GM20431 (cell line): ENCODE measurements at regions not wholly inside any gene's neighbourhood (a gene's known extent, or its start where the extent isn't known, plus 50 kb on each side); places are given as distances from the start of the nearest gene placed in this dataset.

Experiments used
- in situ Hi-C: fragments of 300-500 bp; cut with MseI, MboI; formaldehyde crosslinking; loops from one replicate; pipeline ENCODE4 v1.15.0; 2020; ENCODE audit warnings: low sequenced_read_pairs; ENCODE audit not compliant: unreplicated experiment

DNA sequence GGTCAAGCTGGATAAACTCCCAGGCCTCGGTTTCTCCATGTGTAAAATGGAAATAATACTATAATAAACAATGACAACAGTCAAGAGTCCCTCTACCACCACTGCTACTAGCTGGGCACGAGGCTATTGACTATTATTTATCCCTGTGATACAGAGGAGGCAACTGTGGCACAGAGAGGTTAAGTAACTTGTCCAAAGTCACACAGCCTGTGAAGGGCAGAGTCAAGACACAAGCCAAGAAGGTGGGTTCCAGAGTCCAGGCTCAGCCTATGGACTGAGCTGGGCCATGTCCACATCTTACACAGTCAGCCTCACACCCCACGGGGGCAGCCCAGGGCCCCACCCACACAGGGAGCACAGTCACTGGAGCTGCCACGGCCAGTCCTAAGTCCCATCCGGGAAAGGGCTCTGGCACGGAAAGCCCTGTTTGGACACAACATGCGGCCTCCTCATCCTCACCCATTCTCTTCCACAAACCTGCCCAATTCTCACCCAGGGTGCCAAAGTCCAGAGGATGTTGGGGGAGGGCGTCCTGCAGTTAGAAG, 384.0 kb downstream of the SHANK2 start:
- in situ Hi-C loops, result no loop called here

DNA sequence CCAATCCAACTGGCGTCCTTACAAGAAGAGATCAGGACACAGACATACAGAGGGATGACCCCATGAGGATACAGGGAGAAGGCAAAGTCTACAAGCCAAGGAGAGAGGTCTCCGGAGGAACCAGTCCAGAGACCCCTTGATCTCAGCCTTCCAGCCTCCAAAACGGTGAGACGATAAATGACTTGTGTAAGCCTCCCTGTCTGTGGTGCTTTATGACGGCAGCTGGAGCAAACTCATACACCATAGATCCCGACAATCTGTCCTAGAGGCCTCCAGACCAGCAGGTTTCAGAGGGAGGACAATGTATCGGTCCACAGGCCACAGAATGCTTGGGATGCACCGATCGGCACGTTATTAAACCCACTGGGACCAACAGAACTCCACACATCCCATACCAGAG, 383.3 kb downstream of the SHANK2 start:
- in situ Hi-C loops, result no loop called here

DNA sequence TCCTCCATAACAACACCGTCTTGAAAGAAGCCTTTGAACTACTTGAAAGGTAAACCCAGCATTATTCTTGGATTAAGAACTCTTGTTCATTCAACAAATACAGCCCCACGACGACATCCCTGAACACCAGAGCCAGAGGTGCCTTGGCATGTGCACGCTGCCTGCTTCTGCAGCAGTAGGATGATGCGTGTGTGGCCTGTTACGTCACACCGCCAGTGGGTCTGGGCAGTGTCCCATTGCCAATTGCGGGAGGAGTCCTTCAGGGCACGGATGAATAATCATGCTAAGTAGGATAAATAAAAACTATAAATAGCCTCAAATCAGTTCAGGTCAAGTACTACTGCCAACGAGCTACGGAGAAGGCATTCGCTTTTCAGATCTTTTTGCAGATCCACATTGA, 380.5 kb downstream of the SHANK2 start:
- in situ Hi-C loops, result no loop called here

DNA sequence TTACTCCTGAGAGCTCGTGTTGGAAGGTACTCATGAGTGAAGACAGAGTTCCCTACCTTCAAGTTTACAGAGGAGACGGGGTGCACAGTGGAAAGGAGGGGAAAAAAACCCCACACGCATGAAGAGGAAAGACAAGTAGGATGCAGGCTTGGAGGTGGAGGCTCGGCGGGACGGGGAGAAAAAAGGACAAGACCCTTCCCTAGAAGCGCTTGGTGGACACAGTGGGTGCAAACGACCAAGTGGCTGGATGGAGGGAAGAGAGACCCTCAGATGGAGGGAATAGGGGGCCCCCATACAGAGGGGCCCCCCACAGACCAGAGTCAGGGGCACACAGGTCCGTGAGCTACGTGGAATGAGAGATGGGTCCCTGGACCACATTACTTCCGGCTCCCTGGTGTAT, 380.1 kb downstream of the SHANK2 start:
- in situ Hi-C loops, result no loop called here

DNA sequence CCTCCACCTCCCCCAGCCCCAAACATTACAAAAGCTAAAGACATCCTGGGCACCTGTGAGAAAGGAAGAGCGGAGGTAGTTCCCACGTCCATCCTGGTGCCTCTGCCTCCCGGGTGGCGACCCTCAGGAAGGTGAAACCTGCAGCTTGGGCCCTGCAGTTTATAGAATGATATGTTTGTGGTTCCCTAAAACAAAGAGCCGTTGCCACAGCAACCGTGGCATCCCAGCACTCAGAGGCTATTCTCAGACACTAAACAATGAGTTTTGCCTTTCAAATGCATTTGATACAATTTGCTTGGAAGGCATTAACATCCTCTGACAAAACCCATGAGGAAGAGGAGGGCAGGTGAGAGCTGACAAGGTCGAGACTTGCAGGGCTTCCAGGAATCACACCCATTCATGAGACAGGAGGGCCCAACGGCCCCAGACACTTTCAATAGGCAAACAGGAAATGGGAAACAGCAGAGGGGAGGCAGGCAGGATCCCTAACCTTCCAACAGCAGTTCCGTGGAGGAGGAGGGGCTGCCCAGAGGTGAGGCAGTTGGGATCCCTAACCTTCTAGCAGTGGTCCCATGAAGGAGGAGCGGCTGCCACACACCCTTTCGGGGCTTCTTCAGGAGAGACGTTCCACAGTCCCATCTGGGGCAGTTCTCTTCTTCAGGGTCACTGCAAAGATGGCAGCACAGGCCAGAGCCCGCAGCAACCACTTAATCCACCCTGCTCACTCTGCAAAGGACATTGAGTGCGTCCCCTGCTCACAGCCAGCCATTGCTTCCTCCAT, 379.2 kb downstream of the SHANK2 start:
- in situ Hi-C loops, result no loop called here

DNA sequence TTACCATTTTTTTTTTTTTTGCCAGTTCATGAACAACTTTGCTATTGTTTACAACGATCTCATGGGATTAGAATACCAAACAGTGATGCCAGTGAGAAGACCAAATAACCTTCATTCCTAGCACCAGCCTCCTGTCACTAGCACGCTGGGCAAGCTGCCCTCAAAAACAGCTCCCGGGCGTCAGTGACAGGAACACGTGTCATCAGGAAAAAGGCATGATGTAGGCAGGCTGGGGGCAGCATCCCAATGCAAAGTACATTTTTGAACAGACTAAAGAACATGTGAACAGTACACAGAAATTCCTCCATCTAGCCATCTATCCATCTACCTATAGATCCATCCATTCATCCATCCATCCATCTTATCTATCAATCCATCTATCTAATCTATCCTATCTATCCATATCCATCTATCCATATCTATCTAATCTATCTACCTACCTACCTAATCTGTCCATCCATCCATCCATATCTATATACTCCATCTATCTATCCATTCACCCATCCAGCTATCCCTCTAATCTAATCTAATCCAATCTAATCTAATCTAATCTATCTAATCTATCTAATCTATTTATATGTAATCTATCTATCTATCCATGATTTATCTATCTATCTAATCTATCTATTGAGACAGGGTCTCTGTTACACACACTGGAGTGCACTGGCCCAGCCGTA, 378.5 kb downstream of the SHANK2 start:
- in situ Hi-C loops, result no loop called here

DNA sequence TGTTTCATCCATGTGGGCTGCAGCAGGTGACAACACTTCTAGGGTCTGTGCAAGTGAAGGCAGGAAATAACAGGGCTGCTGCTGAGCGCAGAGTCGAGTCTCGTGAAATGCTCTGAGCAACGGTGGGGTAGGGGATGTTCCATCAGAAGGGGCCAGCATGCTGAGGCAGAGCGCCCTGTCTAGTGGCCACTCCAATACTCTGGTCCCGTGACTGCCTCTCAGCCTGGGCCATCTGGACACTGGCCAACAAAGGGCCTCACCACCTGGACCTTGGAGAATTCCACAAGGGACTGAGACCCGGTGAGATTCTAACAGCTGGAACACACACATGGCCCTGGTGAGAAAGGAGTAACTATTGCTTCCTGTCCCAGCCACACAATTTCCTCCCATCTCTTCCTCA, 375.7 kb downstream of the SHANK2 start:
- in situ Hi-C loops, result no loop called here

DNA sequence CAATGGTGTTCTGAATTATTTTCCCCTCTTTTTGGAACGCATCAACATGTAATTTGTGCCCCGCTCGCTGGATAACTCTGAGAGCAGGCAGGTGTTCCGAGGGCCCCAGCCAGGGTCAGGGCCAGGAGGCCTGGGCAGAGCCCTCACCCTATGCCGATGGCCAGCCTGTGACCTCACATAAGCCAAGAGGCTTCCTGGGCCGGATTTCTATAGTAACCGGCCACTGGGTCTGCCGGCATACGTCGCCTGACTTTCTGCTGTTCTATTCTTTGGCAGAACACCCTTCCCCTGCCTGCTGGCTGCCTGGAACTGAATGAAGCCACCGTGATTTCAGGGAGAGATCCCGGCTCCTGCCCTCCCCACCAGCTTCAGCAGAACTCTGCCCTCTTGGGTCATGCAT, 375.2 kb downstream of the SHANK2 start:
- in situ Hi-C loops, result no loop called here

DNA sequence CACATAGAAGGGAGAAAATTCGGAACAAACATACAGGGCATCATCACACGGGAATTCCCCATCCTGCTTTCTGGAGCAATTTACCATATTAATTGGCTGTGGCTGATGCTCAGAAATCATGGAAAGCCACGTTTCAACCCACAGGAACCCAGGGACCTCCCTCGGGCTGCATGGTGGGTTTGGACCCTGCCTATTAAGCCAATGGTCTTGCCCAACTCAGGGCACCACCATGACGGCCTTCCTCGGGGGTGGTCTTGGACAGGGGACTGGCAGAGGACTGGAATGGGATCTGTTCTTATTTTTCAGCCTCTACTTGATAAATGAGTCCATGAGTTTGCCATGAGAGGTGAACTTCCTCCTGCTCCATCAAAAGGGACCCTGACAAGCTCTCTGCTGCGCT, 374.0 kb downstream of the SHANK2 start:
- in situ Hi-C loops, result no loop called here

DNA sequence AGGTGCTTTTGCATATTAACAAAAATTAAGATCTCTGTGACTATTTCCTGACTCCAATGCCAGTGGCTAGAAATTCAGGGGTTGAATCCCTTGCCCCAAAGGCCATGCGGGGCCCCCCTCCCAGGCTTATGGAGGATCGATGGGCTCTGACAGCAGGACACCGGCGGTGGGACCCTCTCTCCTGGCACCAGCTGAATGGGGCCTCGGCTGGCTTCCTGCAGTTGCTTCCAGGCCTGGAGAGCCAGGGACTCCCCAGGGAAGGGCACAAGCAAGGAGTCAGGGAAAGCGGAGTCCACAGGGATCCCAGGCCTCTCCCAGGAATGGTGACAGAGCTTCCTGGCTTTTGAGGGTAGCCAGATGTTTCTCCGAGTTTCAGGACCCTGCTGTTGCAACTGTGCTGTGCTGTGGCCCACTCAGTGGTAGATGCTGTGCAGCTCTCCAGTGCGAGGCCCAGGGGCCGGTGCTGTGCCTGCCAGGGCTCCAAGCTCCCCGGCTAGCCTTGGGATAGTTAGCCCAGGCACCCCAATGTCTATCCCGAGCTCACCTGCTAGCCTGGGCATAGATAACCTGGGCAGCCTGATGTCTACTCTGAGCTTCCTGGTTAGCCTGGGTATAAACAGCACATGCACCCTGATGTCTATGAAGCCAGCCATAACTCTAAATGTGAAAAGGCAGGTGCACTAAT, 372.6 kb downstream of the SHANK2 start:
- in situ Hi-C loops, result no loop called here

DNA sequence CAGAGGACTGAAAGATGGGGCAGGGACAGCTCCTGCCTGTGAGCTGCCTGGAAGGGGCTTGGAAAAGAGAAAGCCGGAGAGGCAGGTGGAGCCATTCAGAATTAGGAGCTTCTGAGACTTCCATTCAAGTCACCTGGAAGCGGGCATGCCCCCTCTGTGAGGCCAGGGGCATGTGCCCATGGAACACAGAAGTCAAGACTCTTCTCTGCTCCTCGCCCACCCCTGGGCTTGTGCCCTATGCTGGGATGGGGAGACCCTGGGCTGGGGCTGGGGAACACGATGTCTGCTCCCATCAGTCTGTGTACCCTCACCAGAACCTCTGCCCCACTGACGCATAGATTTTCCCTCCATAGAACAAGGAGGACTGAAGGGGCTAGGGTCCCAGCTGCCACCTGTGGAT, 372.0 kb downstream of the SHANK2 start:
- in situ Hi-C loops, result no loop called here

DNA sequence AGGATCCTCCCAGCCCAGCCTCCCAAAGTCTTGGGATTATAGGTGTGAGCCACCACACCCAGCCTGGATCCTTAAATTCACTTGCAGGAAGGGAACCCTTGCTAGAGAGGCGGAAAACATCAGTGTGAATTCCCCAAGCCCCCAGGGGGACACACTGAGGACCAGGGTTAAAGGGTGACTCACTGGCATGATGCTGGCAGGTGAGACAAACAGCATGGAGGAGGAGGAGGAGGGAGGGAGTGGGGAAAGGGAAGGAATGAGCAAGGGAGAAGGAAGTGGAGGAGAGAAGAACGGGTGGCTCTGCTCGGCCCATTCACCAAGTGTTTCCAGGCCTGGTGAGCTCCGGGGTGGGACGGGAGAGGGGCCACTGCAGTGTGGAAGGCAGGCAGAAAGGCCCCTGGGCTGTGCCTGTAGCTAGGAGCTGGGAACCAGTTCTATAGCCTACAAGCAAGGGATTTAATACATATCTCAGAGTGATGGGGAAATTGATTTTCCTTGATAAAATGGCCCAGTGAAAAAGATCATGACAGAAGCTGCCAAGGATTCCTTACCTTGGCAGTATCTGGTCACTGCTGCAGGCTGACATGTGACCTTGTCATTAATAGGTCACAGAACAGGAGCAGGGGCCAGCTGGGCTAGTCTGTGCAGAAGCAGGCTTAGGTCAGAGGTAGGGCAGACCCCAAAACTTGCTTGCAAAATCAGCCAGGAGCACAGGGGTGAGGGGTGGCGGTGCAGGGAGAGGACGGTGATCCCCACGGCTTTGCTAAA, 370.2 kb downstream of the SHANK2 start:
- in situ Hi-C loops, result no loop called here

DNA sequence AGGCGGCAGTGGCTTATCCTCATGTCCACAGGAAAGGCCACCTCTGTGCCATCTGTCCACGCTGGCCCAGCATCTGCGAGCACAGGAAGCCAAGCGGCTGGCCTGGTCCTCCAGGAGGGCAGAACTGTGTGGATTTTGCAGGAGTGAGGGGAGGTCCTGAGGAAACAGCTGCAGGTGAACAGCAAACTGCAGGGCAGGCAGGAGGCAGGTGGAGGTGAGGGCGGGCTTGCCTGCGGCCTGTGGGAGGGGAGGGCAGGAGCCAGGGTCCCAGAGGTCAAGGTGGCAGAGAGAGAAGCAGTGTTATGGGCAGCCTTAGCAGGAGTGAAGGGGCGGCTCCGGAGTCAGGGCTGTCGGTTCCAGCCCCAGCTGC, 369.7 kb downstream of the SHANK2 start:
- in situ Hi-C loops, result no loop called here

DNA sequence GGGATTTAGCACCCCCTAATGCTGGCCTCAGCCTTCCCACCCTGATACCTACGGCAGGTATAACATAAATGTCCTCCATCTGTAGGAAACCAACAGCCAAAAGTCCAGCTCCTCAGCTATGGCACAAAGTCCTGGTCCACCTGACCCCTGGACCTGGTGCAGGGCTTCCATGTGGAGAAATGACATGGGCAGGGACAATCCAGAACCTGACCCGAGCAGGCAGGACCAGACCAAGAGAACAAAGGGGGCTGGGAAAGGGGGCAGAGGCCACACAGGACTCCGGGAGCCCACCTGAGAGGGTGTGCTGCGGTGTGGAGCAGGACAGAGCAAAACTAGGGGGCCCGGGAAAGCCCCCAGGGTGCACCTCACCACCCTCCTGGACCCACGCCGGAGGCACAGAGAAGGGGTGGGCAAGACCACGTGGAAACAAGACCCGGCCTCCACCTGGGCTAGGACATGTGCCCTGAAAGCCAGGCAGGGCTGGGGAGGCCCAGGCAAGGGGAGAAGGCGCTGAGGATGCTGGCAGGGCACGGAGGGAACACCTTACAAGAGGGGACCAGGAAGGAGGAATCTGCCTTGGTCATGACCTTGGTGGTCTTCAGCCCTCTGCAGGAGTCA, 368.9 kb downstream of the SHANK2 start:
- in situ Hi-C loops, result no loop called here

DNA sequence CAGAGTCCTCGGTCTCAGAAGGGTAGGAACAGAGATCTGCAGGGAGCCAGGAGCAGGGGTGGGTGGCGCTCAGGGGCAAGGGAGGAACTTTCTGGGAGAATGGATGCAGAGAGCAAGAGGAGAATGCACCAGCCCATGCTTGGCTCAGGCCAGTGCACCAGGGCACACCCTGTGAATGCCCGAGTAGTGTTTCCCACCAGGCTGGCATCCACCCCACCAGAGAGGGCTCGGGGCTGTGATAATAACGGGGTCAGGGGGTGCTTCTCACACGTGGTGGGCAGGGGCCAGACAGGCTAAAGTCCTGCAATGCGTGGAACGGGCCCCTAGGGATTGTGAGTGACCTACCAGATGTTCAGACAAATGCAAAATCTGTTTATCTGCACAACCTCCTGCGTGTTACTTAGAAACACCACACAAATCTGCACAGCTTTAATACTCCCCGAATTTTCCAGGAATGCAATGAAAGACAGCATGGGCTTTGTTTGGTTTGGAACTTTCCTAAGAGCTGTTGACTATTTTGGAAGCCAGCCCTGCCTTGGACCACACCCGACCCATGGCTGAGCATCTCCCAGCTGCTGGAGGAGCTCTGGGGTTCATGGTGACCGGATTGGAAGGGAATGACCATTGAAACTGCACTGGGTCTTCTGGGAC, 368.3 kb downstream of the SHANK2 start:
- in situ Hi-C loops, result no loop called here

DNA sequence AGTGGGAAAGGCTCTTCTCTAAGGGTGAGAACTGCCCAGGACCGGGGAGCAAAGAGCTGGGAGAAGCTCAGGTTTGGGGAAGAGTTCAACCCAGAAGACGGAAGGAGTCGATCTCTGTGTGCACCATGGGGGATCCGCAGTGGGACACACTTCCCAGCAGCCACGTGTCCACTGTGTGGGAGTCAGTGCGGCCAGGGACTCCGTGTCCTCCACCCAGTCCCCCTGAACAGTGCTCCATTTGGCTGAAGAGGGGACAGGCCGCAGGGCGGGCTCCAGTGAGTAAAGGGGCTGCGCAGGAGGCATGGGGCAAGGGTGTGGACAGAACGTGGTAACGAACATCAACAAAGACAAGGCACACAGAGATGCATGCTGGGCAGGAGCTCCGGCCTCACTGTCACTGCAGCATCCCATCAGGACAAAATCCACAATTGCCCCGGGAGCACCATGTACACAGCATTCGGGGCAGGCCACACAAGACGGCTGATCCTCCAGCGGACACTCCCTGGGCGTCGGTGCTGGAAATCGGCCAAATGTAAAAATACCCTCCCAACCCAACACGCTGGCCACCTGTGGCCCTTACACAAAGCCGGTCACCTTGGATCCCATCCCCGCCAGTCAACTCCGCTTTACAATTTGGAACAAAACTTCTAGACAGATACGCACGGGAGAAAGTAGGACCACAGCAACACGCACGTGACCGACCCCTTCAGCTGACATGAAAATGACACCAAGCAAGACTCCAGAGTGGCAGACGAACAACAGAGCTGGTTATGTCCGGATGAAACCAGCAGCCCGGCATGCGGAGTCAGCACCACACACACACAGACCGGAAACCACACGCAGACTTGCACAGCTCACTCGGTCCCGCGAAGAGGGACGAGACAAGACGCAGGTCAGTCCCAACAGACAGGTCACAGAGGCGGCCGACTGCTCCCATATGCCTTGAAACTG, 366.8 kb downstream of the SHANK2 start:
- in situ Hi-C loops, result no loop called here

DNA sequence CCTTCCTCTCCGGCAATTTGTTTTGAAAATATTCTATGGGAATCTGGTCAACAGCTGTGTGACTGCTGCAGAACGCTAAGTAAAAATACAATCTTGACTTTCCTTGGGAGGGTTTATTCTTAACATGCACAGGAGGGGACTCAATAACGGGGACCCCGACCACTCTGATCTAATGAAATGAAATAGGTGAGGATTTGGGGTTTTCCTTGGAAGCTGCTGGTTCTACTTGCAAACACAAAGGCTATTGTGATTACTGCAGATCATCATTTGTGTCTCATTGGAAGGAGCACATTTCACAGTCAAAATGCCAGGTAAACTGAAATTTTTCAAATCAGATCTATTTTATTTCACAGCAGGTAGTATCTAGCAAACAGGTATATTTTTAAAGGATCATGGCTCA, 366.1 kb downstream of the SHANK2 start:
- in situ Hi-C loops, result no loop called here
